ENCODE measurements at regions not wholly inside any gene's neighbourhood (a gene's known extent, or its start where the extent isn't known, plus 50 kb on each side); places are given as distances from the start of the nearest gene placed in this dataset.

GRCh38 chr13:39916330-39916729, 260.9 kb downstream of the COG6 start:
- DNase-seq (ENCODE audit: low read depth, low spot score), result no peak
- H3K4me2 ChIP-seq (ENCODE audit: control insufficient read depth, extremely low read depth, insufficient read depth, low read depth, low read length), result no peak overlapping the region
- no peaks in the 10 kb centered on the region for H3K27me3 ChIP-seq (ENCODE audit: control insufficient read depth, extremely low read depth, insufficient read depth, low read length)
- H3K9me1 ChIP-seq (ENCODE audit: control insufficient read depth, extremely low read depth, insufficient read depth, low read length), result no peaks in the 10 kb centered on the region
- no peak overlapping the region for H3K9ac ChIP-seq (ENCODE audit: control insufficient read depth, extremely low read depth, insufficient read depth, low read length)
- H3K9me3 ChIP-seq (ENCODE audit: control insufficient read depth, low read depth, low read length), result no peaks in the 10 kb centered on the region
- H3K27ac ChIP-seq (ENCODE audit: control insufficient read depth, insufficient read depth, low read length), result no peak overlapping the region
- no peak overlapping the region for H3K4me3 ChIP-seq (ENCODE audit: control insufficient read depth in 2 of 3, extremely low read depth in 1 of 3, insufficient read depth in 2 of 3, low read depth in 1 of 3, low read length in 3 of 3)
- no peaks in the 10 kb centered on the region for H3K79me2 ChIP-seq (ENCODE audit: control insufficient read depth, insufficient read depth, low read length)
- dilution Hi-C loops (cut with MboI; ENCODE audit: extremely low pct_ligation_motif_present, low sequenced_read_pairs), result no loop called here
- no peak for TF ChIP-seq CTCF (optimal IDR thresholded peaks at IDR 0.05 in 1 of 3, IDR thresholded peaks at IDR 0.05 in 1 of 3, conservative IDR thresholded peaks at IDR 0.05 in 1 of 3; ENCODE audit: extremely low read depth in 1 of 3, insufficient read depth in 2 of 3, low read length in 3 of 3)
- TF ChIP-seq EZH2 (IDR thresholded peaks at IDR 0.05; ENCODE audit: low read length), result no peak
- no peaks in the 10 kb centered on the region for H3K36me3 ChIP-seq (ENCODE audit: control insufficient read depth in 2 of 2, extremely low read depth in 1 of 2, insufficient read depth in 2 of 2, low read length in 2 of 2)
- peaks cover 12% of the 10 kb centered on the region for H3K4me1 ChIP-seq (ENCODE audit: control insufficient read depth, extremely low read depth, insufficient read depth, low read length)
- H2AFZ ChIP-seq (ENCODE audit: control insufficient read depth, low read length), result no peak overlapping the region
- H4K20me1 ChIP-seq (ENCODE audit: control insufficient read depth, extremely low read depth, insufficient read depth, low read length), result no peaks in the 10 kb centered on the region
- FAIRE-seq, result no peak

GRCh38 chr13:39918620-39919236, 263.3 kb downstream of the COG6 start:
- FAIRE-seq (no peak), DNase-seq (ENCODE audit: low read depth, low spot score) (no peak)
- peaks cover 9% of the 10 kb centered on the region for H3K4me1 ChIP-seq (ENCODE audit: control insufficient read depth, extremely low read depth, insufficient read depth, low read length)

More at GRCh38 chr13:39918620-39919236, 263.3 kb downstream of the COG6 start:
- no peaks in the 10 kb centered on the region for H4K20me1 ChIP-seq (ENCODE audit: control insufficient read depth, extremely low read depth, insufficient read depth, low read length)
- H3K27me3 ChIP-seq (ENCODE audit: control insufficient read depth, extremely low read depth, insufficient read depth, low read length), result no peaks in the 10 kb centered on the region
- no peaks in the 10 kb centered on the region for H3K36me3 ChIP-seq (ENCODE audit: control insufficient read depth in 2 of 2, extremely low read depth in 1 of 2, insufficient read depth in 2 of 2, low read length in 2 of 2)
- H3K9me3 ChIP-seq (ENCODE audit: control insufficient read depth, low read depth, low read length), result no peaks in the 10 kb centered on the region
- no peak for TF ChIP-seq EZH2 (IDR thresholded peaks at IDR 0.05; ENCODE audit: low read length)
- no peak for TF ChIP-seq CTCF (optimal IDR thresholded peaks at IDR 0.05 in 1 of 3, IDR thresholded peaks at IDR 0.05 in 1 of 3, conservative IDR thresholded peaks at IDR 0.05 in 1 of 3; ENCODE audit: extremely low read depth in 1 of 3, insufficient read depth in 2 of 3, low read length in 3 of 3)
- no peaks in the 10 kb centered on the region for H3K9me1 ChIP-seq (ENCODE audit: control insufficient read depth, extremely low read depth, insufficient read depth, low read length)
- dilution Hi-C loops (cut with MboI; ENCODE audit: extremely low pct_ligation_motif_present, low sequenced_read_pairs), result no loop called here
- H3K79me2 ChIP-seq (ENCODE audit: control insufficient read depth, insufficient read depth, low read length), result no peaks in the 10 kb centered on the region
- no peak overlapping the region for H3K27ac ChIP-seq (ENCODE audit: control insufficient read depth, insufficient read depth, low read length)
- H3K4me3 ChIP-seq (ENCODE audit: control insufficient read depth in 2 of 3, extremely low read depth in 1 of 3, insufficient read depth in 2 of 3, low read depth in 1 of 3, low read length in 3 of 3), result no peak overlapping the region
- no peak overlapping the region for H3K4me2 ChIP-seq (ENCODE audit: control insufficient read depth, extremely low read depth, insufficient read depth, low read depth, low read length)
- H3K9ac ChIP-seq (ENCODE audit: control insufficient read depth, extremely low read depth, insufficient read depth, low read length), result no peak overlapping the region
- H2AFZ ChIP-seq (ENCODE audit: control insufficient read depth, low read length), result no peak overlapping the region

Measured in keratinocyte (primary cell).